ENCODE measurements at regions not wholly inside any gene's neighbourhood (a gene's known extent, or its start where the extent isn't known, plus 50 kb on each side); places are given as distances from the start of the nearest gene placed in this dataset.

- H2AK5ac ChIP-seq (ENCODE audit: insufficient read length, low read length) = no peak overlapping the region
- H3K27ac Mint-ChIP-seq = no peak overlapping the region; a peak in 1 of 7 replicates
- no CpG with 5 or more reads among the region's 12 CpGs for WGBS (ENCODE audit: extremely low coverage, insufficient read length, low lambda C conversion rate)
- H3K27me3 ChIP-seq (ENCODE audit: insufficient read depth, low read length) = no peaks in the 10 kb centered on the region
- H3K79me1 ChIP-seq (ENCODE audit: insufficient read depth, low read depth, low read length, poor library complexity, severe bottlenecking) = no peaks in the 10 kb centered on the region
- no peak overlapping the region for H4K91ac ChIP-seq (ENCODE audit: insufficient read length, low read depth, low read length)
- no peak overlapping the region; the same call in 1 of the 2 replicates for H3K14ac ChIP-seq (ENCODE audit: insufficient read depth, low read length)
- H2BK12ac ChIP-seq (ENCODE audit: insufficient read length, low read depth, low read length) = no peak overlapping the region
- H3K23ac ChIP-seq (ENCODE audit: insufficient read length, low read depth, low read length) = no peak overlapping the region
- H2BK5ac ChIP-seq (ENCODE audit: insufficient read length, low read length) = no peak overlapping the region
- H3K36me3 Mint-ChIP-seq (ENCODE audit: insufficient read depth in 1 of 3, low read depth in 3 of 3) = no peaks in the 10 kb centered on the region
- no peak overlapping the region for H3K4me2 ChIP-seq (ENCODE audit: insufficient read depth, insufficient read length, low read length)
- no peaks in the 10 kb centered on the region for H3K4me1 ChIP-seq (ENCODE audit: insufficient read depth, low read length)
- no peak overlapping the region for H3K18ac ChIP-seq (ENCODE audit: insufficient read length, low read depth, low read length)
- no peak for TF ChIP-seq CTCF (conservative IDR thresholded peaks at IDR 0.05)
- H3K4ac ChIP-seq (ENCODE audit: low read depth, low read length) = no peak overlapping the region
- no peaks in the 10 kb centered on the region for H3K23me2 ChIP-seq (ENCODE audit: insufficient read length, low read depth, low read length, poor library complexity, severe bottlenecking)
- no peaks in the 10 kb centered on the region for H3K9me3 ChIP-seq (ENCODE audit: control insufficient read depth, low read depth, low read length)
- H3K9me3 Mint-ChIP-seq = no peaks in the 10 kb centered on the region; a peak in 1 of 5 replicates
- H3T11ph ChIP-seq (ENCODE audit: low read length) = no peak overlapping the region
- H3K4me3 Mint-ChIP-seq = no peak overlapping the region
- no peak overlapping the region for H4K8ac ChIP-seq (replicated peaks; ENCODE audit: insufficient read length, low read depth, low read length)
- no peak overlapping the region for H2BK120ac ChIP-seq (ENCODE audit: low read depth, low read length, poor library complexity, severe bottlenecking)
- peaks cover 9 to 11% of the 10 kb centered on the region in 2 experiments for H3K4me1 Mint-ChIP-seq
- no peak overlapping the region for H2BK15ac ChIP-seq (ENCODE audit: low read depth, low read length)
- H2BK20ac ChIP-seq (ENCODE audit: low read depth, low read length, poor library complexity, severe bottlenecking) = no peak overlapping the region
- no peak overlapping the region for H4K5ac ChIP-seq (ENCODE audit: insufficient read length, low read depth, low read length)
- no peak for DNase-seq
- no peaks in the 10 kb centered on the region for H3K79me2 ChIP-seq (ENCODE audit: insufficient read depth, low read length)
- H3K56ac ChIP-seq (ENCODE audit: insufficient read length, low read depth, low read length) = no peak overlapping the region
- H3K9ac ChIP-seq (ENCODE audit: extremely low read depth, insufficient read length, low read length) = no peak overlapping the region
- H3K27me3 Mint-ChIP-seq (ENCODE audit: low read depth) = no peaks in the 10 kb centered on the region
- H4K20me1 ChIP-seq (ENCODE audit: control insufficient read depth, insufficient read depth, insufficient read length) = no peaks in the 10 kb centered on the region
- H3K27ac ChIP-seq (ENCODE audit: insufficient read length, low read depth, low read length) = no peak overlapping the region
- no peak overlapping the region for H2AFZ ChIP-seq (ENCODE audit: low read length)
Observed at GRCh38 chr10:133007360-133007858, 65.0 kb upstream of the CFAP46 start.

All from H9 (cell line).